ENCODE measurements at regions not wholly inside any gene's neighbourhood (a gene's known extent, or its start where the extent isn't known, plus 50 kb on each side); places are given as distances from the start of the nearest gene placed in this dataset.

GRCh38 chr2:195561116-195561921 lies 95.7 kb upstream of the SLC39A10 start (continued):
- TF ChIP-seq CHD2 (IDR thresholded peaks at IDR 0.05; ENCODE audit: borderline replicate concordance, low read depth, low read length) (no peak), EP300 (IDR thresholded peaks at IDR 0.05; ENCODE audit: borderline replicate concordance in 1 of 2, control insufficient read depth in 1 of 2, low read depth in 2 of 2, low read length in 2 of 2) (peak in 1 of 2 experiments; percentile 74; a peak in 3 of 4 replicates), MAX (IDR thresholded peaks at IDR 0.05; ENCODE audit: low read depth, low read length) (peak; percentile 62; the same call in 1 of the 2 replicates), NFYB (IDR thresholded peaks at IDR 0.05; ENCODE audit: insufficient read depth, low read depth, low read length) (no peak), CBX3 (IDR thresholded peaks at IDR 0.05; ENCODE audit: borderline replicate concordance, low read depth) (no peak), CEBPB (IDR thresholded peaks at IDR 0.05; ENCODE audit: borderline replicate concordance in 1 of 2, low read depth in 2 of 2, low read length in 2 of 2) (no peak), POLR2AphosphoS2 (IDR thresholded peaks at IDR 0.05; ENCODE audit: low read depth, low read length) (0 out of 2 replicates have a peak, but pooled peaks have one; percentile 17), STAT1 (conservative IDR thresholded peaks at IDR 0.05) (no peak), ASH2L (IDR thresholded peaks at IDR 0.05; ENCODE audit: borderline replicate concordance, low read depth) (no peak), ESRRA (IDR thresholded peaks at IDR 0.05; ENCODE audit: low read length) (no peak), NR2C1 (IDR thresholded peaks at IDR 0.05) (no peak), CBX5 (IDR thresholded peaks at IDR 0.05; ENCODE audit: low read depth) (no peak), BMI1 (IDR thresholded peaks at IDR 0.05; ENCODE audit: borderline replicate concordance) (peak; percentile 14; the same call in 1 of the 2 replicates), ZNF622 (IDR thresholded peaks at IDR 0.05) (no peak), TARDBP (IDR thresholded peaks at IDR 0.05; ENCODE audit: borderline replicate concordance) (no peak), JUND (IDR thresholded peaks at IDR 0.05; ENCODE audit: low read depth, low read length) (no peak), YY1 (IDR thresholded peaks at IDR 0.05; ENCODE audit: low read depth, low read length) (no peak), FOS (IDR thresholded peaks at IDR 0.05; ENCODE audit: borderline replicate concordance, extremely low read depth, insufficient read length) (no peak), SP1 (IDR thresholded peaks at IDR 0.05; ENCODE audit: low read depth, low read length) (peak; percentile 29)
- TF ChIP-seq, protein P1, sequence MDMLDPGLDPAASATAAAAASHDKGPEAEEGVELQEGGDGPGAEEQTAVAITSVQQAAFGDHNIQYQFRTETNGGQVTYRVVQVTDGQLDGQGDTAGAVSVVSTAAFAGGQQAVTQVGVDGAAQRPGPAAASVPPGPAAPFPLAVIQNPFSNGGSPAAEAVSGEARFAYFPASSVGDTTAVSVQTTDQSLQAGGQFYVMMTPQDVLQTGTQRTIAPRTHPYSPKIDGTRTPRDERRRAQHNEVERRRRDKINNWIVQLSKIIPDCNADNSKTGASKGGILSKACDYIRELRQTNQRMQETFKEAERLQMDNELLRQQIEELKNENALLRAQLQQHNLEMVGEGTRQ (IDR thresholded peaks at IDR 0.05; ENCODE audit: borderline replicate concordance, low read depth, low read length), result peak; percentile 63; the same call in 1 of the 2 replicates
- TF ChIP-seq, protein P2, sequence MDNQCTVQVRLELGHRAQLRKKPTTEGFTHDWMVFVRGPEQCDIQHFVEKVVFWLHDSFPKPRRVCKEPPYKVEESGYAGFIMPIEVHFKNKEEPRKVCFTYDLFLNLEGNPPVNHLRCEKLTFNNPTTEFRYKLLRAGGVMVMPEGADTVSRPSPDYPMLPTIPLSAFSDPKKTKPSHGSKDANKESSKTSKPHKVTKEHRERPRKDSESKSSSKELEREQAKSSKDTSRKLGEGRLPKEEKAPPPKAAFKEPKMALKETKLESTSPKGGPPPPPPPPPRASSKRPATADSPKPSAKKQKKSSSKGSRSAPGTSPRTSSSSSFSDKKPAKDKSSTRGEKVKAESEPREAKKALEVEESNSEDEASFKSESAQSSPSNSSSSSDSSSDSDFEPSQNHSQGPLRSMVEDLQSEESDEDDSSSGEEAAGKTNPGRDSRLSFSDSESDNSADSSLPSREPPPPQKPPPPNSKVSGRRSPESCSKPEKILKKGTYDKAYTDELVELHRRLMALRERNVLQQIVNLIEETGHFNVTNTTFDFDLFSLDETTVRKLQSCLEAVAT (IDR thresholded peaks at IDR 0.05), result peak; percentile 3; the same call in 1 of the 2 replicates
- TF ChIP-seq, protein P3, sequence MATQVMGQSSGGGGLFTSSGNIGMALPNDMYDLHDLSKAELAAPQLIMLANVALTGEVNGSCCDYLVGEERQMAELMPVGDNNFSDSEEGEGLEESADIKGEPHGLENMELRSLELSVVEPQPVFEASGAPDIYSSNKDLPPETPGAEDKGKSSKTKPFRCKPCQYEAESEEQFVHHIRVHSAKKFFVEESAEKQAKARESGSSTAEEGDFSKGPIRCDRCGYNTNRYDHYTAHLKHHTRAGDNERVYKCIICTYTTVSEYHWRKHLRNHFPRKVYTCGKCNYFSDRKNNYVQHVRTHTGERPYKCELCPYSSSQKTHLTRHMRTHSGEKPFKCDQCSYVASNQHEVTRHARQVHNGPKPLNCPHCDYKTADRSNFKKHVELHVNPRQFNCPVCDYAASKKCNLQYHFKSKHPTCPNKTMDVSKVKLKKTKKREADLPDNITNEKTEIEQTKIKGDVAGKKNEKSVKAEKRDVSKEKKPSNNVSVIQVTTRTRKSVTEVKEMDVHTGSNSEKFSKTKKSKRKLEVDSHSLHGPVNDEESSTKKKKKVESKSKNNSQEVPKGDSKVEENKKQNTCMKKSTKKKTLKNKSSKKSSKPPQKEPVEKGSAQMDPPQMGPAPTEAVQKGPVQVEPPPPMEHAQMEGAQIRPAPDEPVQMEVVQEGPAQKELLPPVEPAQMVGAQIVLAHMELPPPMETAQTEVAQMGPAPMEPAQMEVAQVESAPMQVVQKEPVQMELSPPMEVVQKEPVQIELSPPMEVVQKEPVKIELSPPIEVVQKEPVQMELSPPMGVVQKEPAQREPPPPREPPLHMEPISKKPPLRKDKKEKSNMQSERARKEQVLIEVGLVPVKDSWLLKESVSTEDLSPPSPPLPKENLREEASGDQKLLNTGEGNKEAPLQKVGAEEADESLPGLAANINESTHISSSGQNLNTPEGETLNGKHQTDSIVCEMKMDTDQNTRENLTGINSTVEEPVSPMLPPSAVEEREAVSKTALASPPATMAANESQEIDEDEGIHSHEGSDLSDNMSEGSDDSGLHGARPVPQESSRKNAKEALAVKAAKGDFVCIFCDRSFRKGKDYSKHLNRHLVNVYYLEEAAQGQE (IDR thresholded peaks at IDR 0.05; ENCODE audit: low read depth, low read length), result no peak

Measured in GM12878 (cell line).